HEK293T (cell line): ENCODE measurements at regions not wholly inside any gene's neighbourhood (a gene's known extent, or its start where the extent isn't known, plus 50 kb on each side); places are given as distances from the start of the nearest gene placed in this dataset.

Experiments used
- ARNT ChIP-seq: fragments of 450-650 bp; IDR thresholded peaks from 2 replicates; pipeline ENCODE4 v1.6.1; 2017; ENCODE audit warnings: mild to moderate bottlenecking
- HDGF ChIP-seq: fragments of 450-650 bp; IDR thresholded peaks from 2 replicates; pipeline ENCODE4 v1.6.1; 2017; ENCODE audit warnings: antibody characterized with exemption, borderline replicate concordance
- L3MBTL2 ChIP-seq: fragments of 450-650 bp; conservative IDR thresholded peaks from 2 replicates; pipeline ENCODE4 v1.6.1; 2016; ENCODE audit warnings: mild to moderate bottlenecking
- LEF1 ChIP-seq: fragments of 450-650 bp; IDR thresholded peaks from 2 replicates; pipeline ENCODE4 v1.6.1; 2017; ENCODE audit warnings: mild to moderate bottlenecking, borderline replicate concordance
- NFRKB ChIP-seq: fragments of 450-650 bp; IDR thresholded peaks from 2 replicates; pipeline ENCODE4 v1.6.1; 2016; ENCODE audit warnings: mild to moderate bottlenecking, moderate library complexity
- SP1 ChIP-seq: fragments of 450-650 bp; IDR thresholded peaks from 2 replicates; pipeline ENCODE4 v1.6.1; 2017
- SUZ12 ChIP-seq: fragments of 450-650 bp; IDR thresholded peaks from 2 replicates; pipeline ENCODE4 v1.6.1; 2016; ENCODE audit warnings: mild to moderate bottlenecking
- TARDBP ChIP-seq: fragments of 450-650 bp; IDR thresholded peaks from 2 replicates; pipeline ENCODE4 v1.6.1; 2016

DNA sequence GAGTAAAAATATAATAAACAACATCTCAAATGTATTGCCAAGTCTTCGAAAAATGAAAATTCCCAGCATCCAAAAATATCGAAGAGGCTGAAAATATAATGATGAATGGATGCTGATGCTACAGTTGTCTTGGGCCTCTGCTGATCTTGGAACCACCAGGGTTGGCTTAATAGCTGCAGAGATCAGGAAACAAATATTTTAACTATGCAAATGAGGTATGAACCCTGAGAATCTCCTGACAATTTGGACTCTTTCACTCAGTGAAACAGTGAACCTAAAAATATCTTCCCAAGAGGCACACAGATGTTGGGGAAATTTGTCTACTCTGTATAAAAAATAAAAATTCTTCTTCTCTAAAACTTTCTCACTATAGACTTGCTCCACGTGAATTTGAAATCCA, 97.7 kb upstream of the EGFR start:
- TF ChIP-seq SUZ12 (no peak), SP1 (no peak), HDGF (no peak), NFRKB (no peak), L3MBTL2 (no peak), ARNT (no peak), LEF1 (no peak), TARDBP (no peak)
